Natural killer cell (primary cell): ENCODE measurements at regions not wholly inside any gene's neighbourhood (a gene's known extent, or its start where the extent isn't known, plus 50 kb on each side); places are given as distances from the start of the nearest gene placed in this dataset.

Experiments
- ATAC-seq, 3 donors: fragments of 150-1000 bp in 2 of 3; fragments of 200-7000 bp in 1 of 3; cut with Tn5 transposase; 1 replicate in 1 of 3; 2 replicates in 2 of 3; pipeline ENCODE4 v1.10.0; 2021; ENCODE audit warnings: mild to moderate bottlenecking in 2 of 3, moderate library complexity in 2 of 3
- DNase-seq, 2 donors: peaks; one replicate each; pipeline versions ENCODE4 v3.0.0 to v3.0.0-alpha.2; 2013 to 2021; ENCODE audit warnings: mixed read lengths in 1 of 2
- H3K27ac ChIP-seq: one replicate; pipeline ENCODE4 v1.5.1; 2013; ENCODE audit warnings: mild to moderate bottlenecking, low read length
- H3K27me3 ChIP-seq: one replicate; pipeline ENCODE4 v1.6.1; 2013; ENCODE audit warnings: low read length; ENCODE audit not compliant: control insufficient read depth, insufficient read depth
- H3K36me3 ChIP-seq: one replicate; pipeline ENCODE4 v1.6.1; 2013; ENCODE audit warnings: low read length; ENCODE audit not compliant: control insufficient read depth, insufficient read depth
- H3K4me1 ChIP-seq: one replicate; pipeline ENCODE4 v1.6.1; 2013; ENCODE audit warnings: low read length; ENCODE audit not compliant: control insufficient read depth, insufficient read depth
- H3K4me3 ChIP-seq: one replicate; pipeline ENCODE4 v1.5.1; 2013; ENCODE audit warnings: low read length
- H3K9me3 ChIP-seq: one replicate; pipeline ENCODE4 v1.6.1; 2013; ENCODE audit warnings: low read length; ENCODE audit not compliant: control insufficient read depth, insufficient read depth
- H3K27ac Mint-ChIP-seq, 2 donors: one replicate each; pipeline ENCODE4 v1.8.0; 2022; ENCODE audit warnings: mild to moderate bottlenecking in 2 of 2, mixed read lengths in 2 of 2, moderate library complexity in 1 of 2
- H3K27me3 Mint-ChIP-seq, 2 donors: one replicate each; pipeline ENCODE4 v1.8.0; 2022; ENCODE audit warnings: low read depth in 2 of 2, mixed read lengths in 2 of 2
- H3K36me3 Mint-ChIP-seq: one replicate; pipeline ENCODE4 v1.8.0; 2022; ENCODE audit warnings: mixed read lengths
- H3K4me1 Mint-ChIP-seq, 2 donors: one replicate each; pipeline ENCODE4 v1.8.0; 2022; ENCODE audit warnings: mixed read lengths in 2 of 2
- H3K4me3 Mint-ChIP-seq: one replicate; pipeline ENCODE4 v1.8.0; 2022; ENCODE audit warnings: mild to moderate bottlenecking, moderate library complexity, mixed read lengths
- H3K9me3 Mint-ChIP-seq, 2 donors: one replicate each; pipeline ENCODE4 v1.8.0; 2022; ENCODE audit warnings: mixed read lengths in 2 of 2
- WGBS: methylation state at CpG from one replicate; pipeline ENCODE4 v1.1.7; 2013; ENCODE audit warnings: missing lambda C conversion rate; ENCODE audit not compliant: insufficient coverage; 5-methylcytosine and 5-hydroxymethylcytosine counted together
- intact Hi-C: fragments of 100-400 bp; cut with micrococcal nuclease; formaldehyde crosslinking; loops from one replicate; pipeline ENCODE4 v1.14.2; 2022
- TF ChIP-seq, protein P1 (sequence below): fragments of 200-600 bp; IDR thresholded peaks from one replicate; pipeline ENCODE4 v1.8.0; 2022; ENCODE audit warnings: antibody characterized with exemption

GRCh38 chr7:17497549-17498167 is 199.2 kb downstream of the AHR start:
- Histone ChIP-seq H3K4me1 (no peaks in the 10 kb centered on the region), H3K36me3 (no peaks in the 10 kb centered on the region), H3K27me3 (no peaks in the 10 kb centered on the region), H3K4me3 (no peak overlapping the region), H3K27ac (no peak overlapping the region), H3K9me3 (no peaks in the 10 kb centered on the region)
- Mint-ChIP-seq H3K27ac (no peak overlapping the region), H3K36me3 (no peaks in the 10 kb centered on the region), H3K27me3 (no peaks in the 10 kb centered on the region), H3K9me3 (no peaks in the 10 kb centered on the region), H3K4me1 (no peaks in the 10 kb centered on the region), H3K4me3 (no peak overlapping the region)
- TF ChIP-seq, protein P1, sequence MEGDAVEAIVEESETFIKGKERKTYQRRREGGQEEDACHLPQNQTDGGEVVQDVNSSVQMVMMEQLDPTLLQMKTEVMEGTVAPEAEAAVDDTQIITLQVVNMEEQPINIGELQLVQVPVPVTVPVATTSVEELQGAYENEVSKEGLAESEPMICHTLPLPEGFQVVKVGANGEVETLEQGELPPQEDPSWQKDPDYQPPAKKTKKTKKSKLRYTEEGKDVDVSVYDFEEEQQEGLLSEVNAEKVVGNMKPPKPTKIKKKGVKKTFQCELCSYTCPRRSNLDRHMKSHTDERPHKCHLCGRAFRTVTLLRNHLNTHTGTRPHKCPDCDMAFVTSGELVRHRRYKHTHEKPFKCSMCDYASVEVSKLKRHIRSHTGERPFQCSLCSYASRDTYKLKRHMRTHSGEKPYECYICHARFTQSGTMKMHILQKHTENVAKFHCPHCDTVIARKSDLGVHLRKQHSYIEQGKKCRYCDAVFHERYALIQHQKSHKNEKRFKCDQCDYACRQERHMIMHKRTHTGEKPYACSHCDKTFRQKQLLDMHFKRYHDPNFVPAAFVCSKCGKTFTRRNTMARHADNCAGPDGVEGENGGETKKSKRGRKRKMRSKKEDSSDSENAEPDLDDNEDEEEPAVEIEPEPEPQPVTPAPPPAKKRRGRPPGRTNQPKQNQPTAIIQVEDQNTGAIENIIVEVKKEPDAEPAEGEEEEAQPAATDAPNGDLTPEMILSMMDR: no peak
- ATAC-seq (no peak), DNase-seq (no peak)
- WGBS: 64% methylated on average over 2 of the region's 5 CpGs
- intact Hi-C loops: no loop called here

DNA sequence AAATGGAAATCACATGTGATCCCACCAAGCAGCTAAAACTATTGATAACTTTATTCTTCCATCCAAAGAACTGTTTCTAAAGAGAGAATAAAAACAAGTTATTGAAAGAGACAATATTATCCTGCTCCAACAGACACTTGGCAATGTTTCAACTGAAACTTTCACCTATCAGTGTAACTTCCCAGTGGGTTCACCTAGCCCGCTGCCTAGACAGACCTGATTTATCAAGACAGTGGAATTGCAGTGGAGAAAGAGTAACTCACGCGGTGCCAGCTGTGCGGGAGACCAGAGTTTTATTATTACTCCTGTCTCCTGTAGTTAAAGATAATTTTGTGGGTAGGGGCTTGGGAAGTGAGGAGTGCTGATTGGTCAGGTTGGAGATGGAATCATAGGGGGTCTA is 199.8 kb downstream of the AHR start:
- H3K27me3 ChIP-seq: no peaks in the 10 kb centered on the region
- no peak overlapping the region for H3K27ac Mint-ChIP-seq
- WGBS: 95% methylated on average over 4 of the region's 4 CpGs
- no peak overlapping the region for H3K27ac ChIP-seq
- no peaks in the 10 kb centered on the region for H3K27me3 Mint-ChIP-seq
- no peaks in the 10 kb centered on the region for H3K36me3 Mint-ChIP-seq
- H3K4me1 ChIP-seq: no peaks in the 10 kb centered on the region
- intact Hi-C loops: no loop called here
- no peaks in the 10 kb centered on the region for H3K9me3 Mint-ChIP-seq
- no peak overlapping the region for H3K4me3 Mint-ChIP-seq
- H3K36me3 ChIP-seq: no peaks in the 10 kb centered on the region
- no peaks in the 10 kb centered on the region for H3K4me1 Mint-ChIP-seq
- no peaks in the 10 kb centered on the region for H3K9me3 ChIP-seq
- TF ChIP-seq, protein P1: no peak
- no peak overlapping the region for H3K4me3 ChIP-seq
- no peak for ATAC-seq
- no peak for DNase-seq

GRCh38 chr7:17500736-17501135 is 202.3 kb downstream of the AHR start:
- H3K27ac ChIP-seq: no peak overlapping the region
- H3K9me3 ChIP-seq: no peaks in the 10 kb centered on the region
- DNase-seq (no peak), ATAC-seq (no peak)
- Mint-ChIP-seq H3K9me3 (no peaks in the 10 kb centered on the region), H3K36me3 (no peaks in the 10 kb centered on the region), H3K4me1 (no peaks in the 10 kb centered on the region), H3K27ac (no peak overlapping the region), H3K4me3 (no peak overlapping the region), H3K27me3 (no peaks in the 10 kb centered on the region)
- H3K4me1 ChIP-seq: no peaks in the 10 kb centered on the region
- H3K27me3 ChIP-seq: no peaks in the 10 kb centered on the region
- no peak overlapping the region for H3K4me3 ChIP-seq
- no peaks in the 10 kb centered on the region for H3K36me3 ChIP-seq
- intact Hi-C loops: no loop called here
- TF ChIP-seq, protein P1: no peak
